H1 (cell line): ENCODE measurements at regions not wholly inside any gene's neighbourhood (a gene's known extent, or its start where the extent isn't known, plus 50 kb on each side); places are given as distances from the start of the nearest gene placed in this dataset.

ENCODE experiments used
- CTCF ChIA-PET: fragments of 300-600 bp; sonication (Branson Sonifier 250); formaldehyde crosslinking; loops from one replicate; lab custom pipeline; 2021; ENCODE audit not compliant: partially characterized antibody; lab: Charles Lee
- POLR2A ChIA-PET: fragments of 300-600 bp; sonication (Branson Sonifier 250); formaldehyde crosslinking; loops from one replicate; lab custom pipeline; 2021; ENCODE audit warnings: inconsistent platforms; ENCODE audit not compliant: partially characterized antibody; lab: Charles Lee
- DNase-seq, 2 experiments: peaks; one replicate each; pipeline versions ENCODE4 v3.0.0 to v3.0.0-alpha.2; 2010 to 2022; ENCODE audit warnings: low spot score in 2 of 2, low read depth in 1 of 2, mixed read lengths in 1 of 2
- FAIRE-seq: peaks from 2 replicates; lab custom pipeline; 2011; peaks lifted over from hg19 to GRCh38; lab: Jason Lieb, UNC
- H2AFZ ChIP-seq: 2 replicates; pipeline ENCODE4 v1.8.1; 2012; ENCODE audit warnings: low read length, inconsistent platforms
- H2AK5ac ChIP-seq: 2 replicates; pipeline ENCODE4 v1.6.1; 2013; ENCODE audit warnings: low read depth, low read length
- H2BK120ac ChIP-seq: replicated peaks from 2 replicates; pipeline ENCODE3; 2013; ENCODE audit warnings: low read depth, low read length, inconsistent platforms
- H2BK12ac ChIP-seq: 2 replicates; pipeline ENCODE4 v1.6.1; 2013; ENCODE audit warnings: low read depth, low read length
- H2BK15ac ChIP-seq: 2 replicates; pipeline ENCODE4 v1.6.1; 2013; ENCODE audit warnings: low read length
- H2BK20ac ChIP-seq: 2 replicates; pipeline ENCODE4 v1.6.1; 2013; ENCODE audit warnings: low read length
- H2BK5ac ChIP-seq: 2 replicates; pipeline ENCODE4 v1.6.1; 2013; ENCODE audit warnings: low read depth, low read length
- H3K14ac ChIP-seq: 2 replicates; pipeline ENCODE4 v1.6.1; 2013; ENCODE audit warnings: inconsistent platforms; ENCODE audit not compliant: insufficient read length
- H3K18ac ChIP-seq: 2 replicates; pipeline ENCODE4 v1.6.1; 2013; ENCODE audit warnings: low read length; ENCODE audit errors: extremely low read depth
- H3K23ac ChIP-seq: 2 replicates; pipeline ENCODE4 v1.6.1; 2013; ENCODE audit warnings: inconsistent platforms; ENCODE audit not compliant: insufficient read length
- H3K23me2 ChIP-seq: 2 replicates; pipeline ENCODE4 v1.6.1; 2013; ENCODE audit warnings: low read depth, low read length
- H3K27ac ChIP-seq: 2 replicates; pipeline ENCODE4 v1.6.1; 2011; ENCODE audit warnings: low read depth, low read length, inconsistent platforms
- H3K27me3 ChIP-seq, 4 experiments: replicated peaks in 1 of 4; 1 replicate in 1 of 4; 2 replicates in 3 of 4; pipeline versions ENCODE4 v1.6.1 to v1.8.1; 2011 to 2013; ENCODE audit warnings: low read length in 3 of 4, mild to moderate bottlenecking in 3 of 4, inconsistent platforms in 2 of 4, mixed read lengths in 2 of 4, moderate library complexity in 1 of 4; ENCODE audit not compliant: control insufficient read depth in 3 of 4, insufficient read depth in 3 of 4; ENCODE audit errors: extremely low read depth in 1 of 4
- H3K36me3 ChIP-seq, 4 experiments: 2 replicates each; pipeline versions ENCODE4 v1.6.1 to v1.8.1; 2011 to 2013; ENCODE audit warnings: mild to moderate bottlenecking in 4 of 4, low read length in 3 of 4, moderate library complexity in 2 of 4, control low read depth in 1 of 4, inconsistent platforms in 1 of 4; ENCODE audit not compliant: insufficient read depth in 4 of 4, control insufficient read depth in 2 of 4
- H3K4ac ChIP-seq: replicated peaks from 2 replicates; pipeline ENCODE3; 2013; ENCODE audit warnings: low read length, low read depth, mixed read lengths, inconsistent platforms; ENCODE audit not compliant: insufficient read length
- H3K4me1 ChIP-seq, 4 experiments: replicated peaks in 1 of 4; 1 replicate in 1 of 4; 2 replicates in 3 of 4; pipeline versions ENCODE4 v1.6.1 to v1.8.1; 2011 to 2013; ENCODE audit warnings: low read length in 3 of 4, inconsistent platforms in 2 of 4, mixed read lengths in 1 of 4; ENCODE audit not compliant: insufficient read depth in 4 of 4, control insufficient read depth in 3 of 4
- H3K4me2 ChIP-seq, 2 experiments: 2 replicates each; pipeline versions ENCODE4 v1.6.1 to v1.8.1; 2011 to 2013; ENCODE audit warnings: low read depth in 2 of 2, low read length in 2 of 2, control low read depth in 1 of 2, inconsistent platforms in 1 of 2, mild to moderate bottlenecking in 1 of 2; ENCODE audit not compliant: insufficient read depth in 1 of 2
- H3K4me3 ChIP-seq, 4 experiments: fragments of 200-600, 300-600 bp in 1 of 4; sonication (generic), shearing (Covaris generic), sonication (Bioruptor Twin) in 1 of 4; 2 replicates each; pipeline versions ENCODE4 v1.5.1 to v1.8.1; 2011 to 2016; ENCODE audit warnings: low read length in 4 of 4, low read depth in 3 of 4, control low read depth in 2 of 4, inconsistent platforms in 2 of 4, mild to moderate bottlenecking in 2 of 4, mixed read lengths in 1 of 4, moderate library complexity in 1 of 4; ENCODE audit not compliant: insufficient read depth in 2 of 4; ENCODE audit errors: extremely low read depth in 1 of 4
- H3K56ac ChIP-seq: replicated peaks from 2 replicates; pipeline ENCODE3; 2013; ENCODE audit warnings: low read depth, mild to moderate bottlenecking, mixed read lengths, low read length, inconsistent platforms; ENCODE audit not compliant: insufficient read length
- H3K79me1 ChIP-seq: 2 replicates; pipeline ENCODE4 v1.6.1; 2013; ENCODE audit warnings: low read depth, low read length, control low read depth
- H3K79me2 ChIP-seq, 2 experiments: 2 replicates each; pipeline versions ENCODE4 v1.6.1 to v1.8.1; 2012 to 2013; ENCODE audit warnings: low read length in 2 of 2, mild to moderate bottlenecking in 2 of 2, inconsistent platforms in 1 of 2; ENCODE audit not compliant: insufficient read depth in 2 of 2, control insufficient read depth in 1 of 2
- H3K9ac ChIP-seq, 4 experiments: replicated peaks in 1 of 4; 1 replicate in 1 of 4; 2 replicates in 3 of 4; pipeline versions ENCODE4 v1.6.1 to v1.8.1; 2011 to 2013; ENCODE audit warnings: low read depth in 3 of 4, low read length in 3 of 4, control low read depth in 2 of 4, mild to moderate bottlenecking in 2 of 4, moderate library complexity in 2 of 4, inconsistent platforms in 1 of 4; ENCODE audit errors: extremely low read depth in 1 of 4
- H3K9me3 ChIP-seq, 2 experiments: 2 replicates each; pipeline versions ENCODE4 v1.6.1 to v1.8.1; 2012 to 2013; ENCODE audit warnings: mild to moderate bottlenecking in 2 of 2, moderate library complexity in 2 of 2, control low read depth in 1 of 2, inconsistent platforms in 1 of 2, low read depth in 1 of 2, low read length in 1 of 2, mixed read lengths in 1 of 2; ENCODE audit not compliant: insufficient read depth in 2 of 2
- H4K20me1 ChIP-seq, 2 experiments: replicated peaks in 1 of 2; 2 replicates each; pipeline versions ENCODE3 to v1.8.1; 2011 to 2013; ENCODE audit warnings: inconsistent platforms in 2 of 2, low read length in 2 of 2, mild to moderate bottlenecking in 1 of 2; ENCODE audit not compliant: insufficient read depth in 2 of 2, control insufficient read depth in 1 of 2
- H4K5ac ChIP-seq: 2 replicates; pipeline ENCODE4 v1.6.1; 2013; ENCODE audit warnings: low read length, low read depth, mixed read lengths, inconsistent platforms; ENCODE audit not compliant: insufficient read length
- H4K8ac ChIP-seq: 2 replicates; pipeline ENCODE4 v1.8.0; 2013; ENCODE audit warnings: mild to moderate bottlenecking, moderate library complexity, low read length, inconsistent platforms; ENCODE audit not compliant: insufficient read depth; ENCODE audit errors: extremely low read depth
- H4K91ac ChIP-seq: replicated peaks from 2 replicates; pipeline ENCODE3; 2013; ENCODE audit warnings: low read length, mixed read lengths, inconsistent platforms; ENCODE audit not compliant: insufficient read length
- BACH1 ChIP-seq: IDR thresholded peaks from 2 replicates; pipeline ENCODE4 v1.6.1; 2012; ENCODE audit warnings: low read length, improper control_type of control experiment
- CBX5 ChIP-seq: fragments of 300-800, 300-1000 bp; sonication (generic); IDR thresholded peaks from 2 replicates; pipeline ENCODE4 v1.7.1; 2016; ENCODE audit warnings: antibody characterized with exemption, low read length, low read depth
- FOSL1 ChIP-seq: IDR thresholded peaks from 2 replicates; pipeline ENCODE4 v1.6.1; 2011; ENCODE audit warnings: mild to moderate bottlenecking, low read depth, low read length, moderate library complexity; ENCODE audit not compliant: insufficient read depth
- GABPA ChIP-seq: IDR thresholded peaks from 2 replicates; pipeline ENCODE4 v1.6.1; 2011; ENCODE audit warnings: mild to moderate bottlenecking, low read length, moderate library complexity, borderline replicate concordance; ENCODE audit not compliant: insufficient read depth
- HDAC6 ChIP-seq: IDR thresholded peaks from one replicate; pipeline ENCODE4 v1.7.1; 2012; ENCODE audit warnings: low read depth, mild to moderate bottlenecking, inconsistent platforms, low read length, moderate library complexity
- RFX5 ChIP-seq: IDR thresholded peaks from 2 replicates; pipeline ENCODE4 v1.6.1; 2011; ENCODE audit warnings: low read depth, low read length, improper control_type of control experiment, borderline replicate concordance
- RNF2 ChIP-seq: fragments of 200-900, 300-1000 bp; sonication (generic); IDR thresholded peaks from 2 replicates; pipeline ENCODE4 v1.7.1; 2016; ENCODE audit warnings: borderline replicate concordance, low read depth, mild to moderate bottlenecking, antibody characterized with exemption, low read length; ENCODE audit not compliant: poor library complexity, severe bottlenecking; ENCODE audit errors: missing control alignments
- SIX5 ChIP-seq: IDR thresholded peaks from 2 replicates; pipeline ENCODE4 v1.6.1; 2011; ENCODE audit warnings: mild to moderate bottlenecking, low read depth, low read length
- SP1 ChIP-seq: IDR thresholded peaks from 2 replicates; pipeline ENCODE4 v1.6.1; 2011; ENCODE audit warnings: low read depth, low read length
- SP2 ChIP-seq: IDR thresholded peaks from 2 replicates; pipeline ENCODE4 v1.6.1; 2012; ENCODE audit warnings: mild to moderate bottlenecking, low read length, inconsistent platforms
- TEAD4 ChIP-seq: IDR thresholded peaks from 2 replicates; pipeline ENCODE4 v1.6.1; 2012; ENCODE audit warnings: low read depth, low read length, inconsistent platforms, mixed read lengths
- YY1 ChIP-seq: IDR thresholded peaks from 2 replicates; pipeline ENCODE4 v1.6.1; 2011; ENCODE audit warnings: low read depth, mild to moderate bottlenecking, low read length
- WGBS, 2 experiments: shearing (Covaris generic) in 1 of 2; methylation state at CpG; one replicate each; pipeline versions ENCODE4 v1.1.6 to v1.1.7; 2013 to 2015; ENCODE audit warnings: low lambda C conversion rate in 2 of 2, mixed read lengths in 2 of 2, inconsistent platforms in 1 of 2, low coverage in 1 of 2, missing lambda C conversion rate in 1 of 2; ENCODE audit not compliant: insufficient replicate concordance in 2 of 2, insufficient coverage in 1 of 2, insufficient read length in 1 of 2; ENCODE audit errors: extremely low coverage in 1 of 2, missing lambda C conversion rate in 1 of 2; 5-methylcytosine and 5-hydroxymethylcytosine counted together
- TF ChIP-seq, protein P1 (sequence below): IDR thresholded peaks from 2 replicates; pipeline ENCODE4 v1.6.1; 2011; ENCODE audit warnings: low read length, improper control_type of control experiment
- TF ChIP-seq, protein P2 (sequence below): IDR thresholded peaks from 2 replicates; pipeline ENCODE4 v1.6.1; 2012; ENCODE audit warnings: inconsistent platforms

DNA sequence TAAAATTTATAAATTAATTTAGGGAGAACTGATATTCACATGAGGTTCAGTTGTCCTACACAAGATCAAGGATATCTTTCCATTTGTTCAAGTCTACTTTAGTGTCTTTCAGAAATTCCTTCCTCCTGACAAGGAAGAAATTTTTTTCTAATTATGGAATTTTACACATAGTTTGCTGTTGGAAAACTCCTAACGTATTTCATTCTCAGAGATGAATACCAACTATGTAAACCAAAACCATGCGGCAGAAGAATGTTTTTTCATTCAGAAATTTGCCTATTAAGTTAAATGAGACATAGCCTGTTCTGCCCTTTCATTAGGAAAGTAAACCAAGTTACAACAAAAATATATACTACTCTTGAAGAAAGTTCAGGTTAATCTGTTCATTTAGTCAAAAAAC is 111.2 kb upstream of the PRDM1 start:
- H2BK12ac ChIP-seq: no peak overlapping the region
- H2BK120ac ChIP-seq: no peak overlapping the region
- H2AK5ac ChIP-seq: no peak overlapping the region
- H4K20me1 ChIP-seq: no peaks in the 10 kb centered on the region
- no peaks in the 10 kb centered on the region for H3K79me2 ChIP-seq
- H3K4me2 ChIP-seq: no peak overlapping the region
- DNase-seq (no peak), FAIRE-seq (no peak)
- H3K79me1 ChIP-seq: no peaks in the 10 kb centered on the region
- 0 out of 4 replicates have a peak, but pooled peaks cover 0 to 3% of the 10 kb centered on the region in 2 experiments for H3K9me3 ChIP-seq
- H3K4ac ChIP-seq: no peak overlapping the region
- no peak overlapping the region for H2BK15ac ChIP-seq
- no peak overlapping the region for H2AFZ ChIP-seq
- no peak overlapping the region for H3K56ac ChIP-seq
- no peak overlapping the region for H3K18ac ChIP-seq
- no peaks in the 10 kb centered on the region for H3K4me1 ChIP-seq
- H2BK5ac ChIP-seq: no peak overlapping the region
- no peak overlapping the region for H3K9ac ChIP-seq
- H4K91ac ChIP-seq: no peak overlapping the region
- no peak overlapping the region for H3K4me3 ChIP-seq
- no peaks in the 10 kb centered on the region for H3K23me2 ChIP-seq
- H2BK20ac ChIP-seq: no peak overlapping the region
- no peaks in the 10 kb centered on the region for H3K36me3 ChIP-seq
- POLR2A ChIA-PET: no interaction called here
- no peak overlapping the region for H3K14ac ChIP-seq
- H3K27me3 ChIP-seq: no peaks in the 10 kb centered on the region; a peak in 2 of 7 replicates
- H4K8ac ChIP-seq: no peak overlapping the region
- no peak overlapping the region for H3K27ac ChIP-seq
- no peak overlapping the region for H4K5ac ChIP-seq
- H3K23ac ChIP-seq: no peak overlapping the region
- CTCF ChIA-PET: interaction anchor here (1.2 kb wide), 1 partner anchor 461 kb away, joined by 3 read pairs; no protein-coding TSS in a partner anchor
- WGBS, 2 experiments: 96% methylated on average over 2 of the region's 2 CpGs; no CpG with 5 or more reads in 1 of the 2 experiments
- TF ChIP-seq RNF2 (no peak), FOSL1 (no peak), YY1 (no peak), SP1 (no peak), GABPA (no peak), TEAD4 (no peak), CBX5 (no peak), RFX5 (no peak), BACH1 (no peak), SIX5 (no peak), HDAC6 (no peak), SP2 (no peak)
- TF ChIP-seq, protein P1, sequence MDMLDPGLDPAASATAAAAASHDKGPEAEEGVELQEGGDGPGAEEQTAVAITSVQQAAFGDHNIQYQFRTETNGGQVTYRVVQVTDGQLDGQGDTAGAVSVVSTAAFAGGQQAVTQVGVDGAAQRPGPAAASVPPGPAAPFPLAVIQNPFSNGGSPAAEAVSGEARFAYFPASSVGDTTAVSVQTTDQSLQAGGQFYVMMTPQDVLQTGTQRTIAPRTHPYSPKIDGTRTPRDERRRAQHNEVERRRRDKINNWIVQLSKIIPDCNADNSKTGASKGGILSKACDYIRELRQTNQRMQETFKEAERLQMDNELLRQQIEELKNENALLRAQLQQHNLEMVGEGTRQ: no peak
- TF ChIP-seq, protein P2, sequence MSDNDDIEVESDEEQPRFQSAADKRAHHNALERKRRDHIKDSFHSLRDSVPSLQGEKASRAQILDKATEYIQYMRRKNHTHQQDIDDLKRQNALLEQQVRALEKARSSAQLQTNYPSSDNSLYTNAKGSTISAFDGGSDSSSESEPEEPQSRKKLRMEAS: no peak
